Islet precursor cell (in vitro differentiated cells): ENCODE measurements at regions not wholly inside any gene's neighbourhood (a gene's known extent, or its start where the extent isn't known, plus 50 kb on each side); places are given as distances from the start of the nearest gene placed in this dataset.

ENCODE experiments used
- DNase-seq: peaks from one replicate; pipeline ENCODE4 v3.0.0-alpha.2; 2018

- DNase-seq, result no peak
These were observed 163.4 kb upstream of the OGFRL1 start for GRCh38 chr6:71125216-71125615.

GRCh38 chr6:71126506-71126905 is 162.1 kb upstream of the OGFRL1 start:
- DNase-seq, result no peak

GRCh38 chr6:71127374-71127773 is 161.2 kb upstream of the OGFRL1 start:
- peak; percentile 60 for DNase-seq

GRCh38 chr6:71130277-71130676 is 158.3 kb upstream of the OGFRL1 start:
- no peak for DNase-seq

DNA sequence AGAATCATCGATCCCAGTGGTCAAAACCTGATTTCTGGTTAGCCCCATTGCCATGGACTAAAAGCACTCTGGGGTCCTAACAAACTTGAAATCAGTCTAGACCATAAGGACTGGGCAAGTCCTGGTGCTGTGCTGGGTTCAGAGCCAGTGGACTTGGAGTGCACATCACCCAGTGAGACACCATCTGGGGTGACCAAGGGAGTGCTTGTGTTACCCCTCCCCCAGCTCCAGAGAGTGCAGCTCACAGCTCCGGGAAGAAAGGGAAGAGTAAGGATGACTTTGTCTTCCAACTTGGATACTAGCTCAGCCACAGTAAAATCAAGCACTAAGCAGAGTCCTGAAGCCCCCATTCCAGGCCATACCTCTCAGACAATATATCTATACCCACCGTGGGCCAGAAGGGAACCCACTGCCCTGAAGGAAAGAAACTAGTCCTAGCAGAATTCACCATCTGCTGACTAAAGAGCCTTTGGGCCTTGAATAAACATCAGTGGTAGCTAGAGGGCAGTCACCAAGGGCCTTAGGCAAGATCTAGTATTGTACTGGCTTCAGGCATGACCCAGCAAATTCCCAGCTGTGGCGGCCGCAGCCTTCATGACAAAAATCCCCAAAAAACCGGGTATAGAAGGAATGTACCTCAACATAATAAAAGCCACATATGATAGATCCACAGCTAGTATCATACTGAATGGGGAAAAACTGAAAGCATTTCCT is 153.5 kb upstream of the OGFRL1 start:
- no peak for DNase-seq

- DNase-seq, result no peak
These were observed 150.6 kb upstream of the OGFRL1 start for GRCh38 chr6:71137973-71138372.

GRCh38 chr6:71138376-71138775 is 150.2 kb upstream of the OGFRL1 start:
- DNase-seq, result no peak

DNA sequence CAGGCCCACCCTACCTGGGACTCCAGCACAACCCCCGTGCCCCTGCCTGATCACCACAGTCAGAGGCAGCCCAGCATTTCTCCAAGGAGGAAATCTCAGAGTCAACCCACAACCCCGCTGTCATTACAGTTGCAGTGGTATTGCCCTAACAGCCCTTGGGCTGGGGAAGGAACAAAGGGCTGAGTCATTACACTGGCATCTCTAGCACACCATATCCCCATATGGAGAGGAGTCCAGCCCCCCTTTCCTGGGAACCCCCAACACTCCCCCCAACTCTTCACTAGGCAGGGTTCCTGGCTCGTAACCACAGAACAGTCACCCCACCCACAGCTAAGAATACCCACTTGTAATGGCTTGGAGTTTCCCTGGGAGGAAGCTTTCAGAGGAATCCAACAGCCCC is 149.4 kb upstream of the OGFRL1 start:
- peak; percentile 65 for DNase-seq

GRCh38 chr6:71153755-71154325 is 134.8 kb upstream of the OGFRL1 start:
- no peak for DNase-seq

DNA sequence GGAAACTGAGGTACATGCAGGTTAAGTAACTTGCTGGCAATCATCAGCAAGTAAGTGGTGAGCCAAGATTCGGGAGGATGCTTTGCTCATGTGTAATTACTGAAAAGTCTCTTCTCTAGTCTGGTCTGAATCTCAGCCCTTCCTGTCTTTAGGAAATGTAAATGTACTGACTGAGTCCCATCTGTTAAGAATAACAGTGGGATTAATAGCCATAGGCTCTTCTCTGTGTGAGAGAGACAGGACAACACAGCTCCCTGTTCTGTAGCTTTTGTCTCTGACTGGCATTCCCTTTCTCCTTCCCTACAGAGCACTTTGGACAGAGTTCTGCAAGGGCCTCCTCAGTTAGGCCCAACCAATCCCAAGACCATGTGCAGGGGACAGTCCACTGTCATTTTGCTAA is 131.3 kb upstream of the OGFRL1 start:
- no peak for DNase-seq

DNA sequence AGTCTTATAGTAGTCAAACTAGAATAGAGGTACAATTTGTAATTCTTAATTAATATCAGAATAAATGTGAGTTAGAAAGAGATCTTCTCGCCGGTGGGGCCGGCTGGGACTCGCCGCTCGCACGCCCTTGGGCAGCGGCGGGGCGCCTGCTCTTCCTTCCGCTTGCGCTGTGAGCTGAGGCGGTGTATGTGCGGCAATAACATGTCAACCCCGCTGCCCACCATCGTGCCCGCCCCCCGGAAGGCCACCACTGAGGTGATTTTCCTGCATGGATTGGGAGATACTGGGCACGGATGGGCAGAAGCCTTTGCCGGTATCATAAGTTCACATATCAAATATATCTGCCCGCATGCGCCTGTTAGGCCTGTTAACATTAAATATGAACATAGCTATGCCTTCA is 123.7 kb upstream of the OGFRL1 start:
- no peak for DNase-seq

- DNase-seq, result no peak
These were observed 120.3 kb upstream of the OGFRL1 start for GRCh38 chr6:71168233-71168765.

- no peak for DNase-seq
These were observed 117.0 kb upstream of the OGFRL1 start for GRCh38 chr6:71171497-71172070.

GRCh38 chr6:71179249-71179885 is 109.2 kb upstream of the OGFRL1 start:
- DNase-seq, result no peak

- DNase-seq, result peak; percentile 91
These were observed 107.0 kb upstream of the OGFRL1 start for GRCh38 chr6:71181565-71181964.

DNA sequence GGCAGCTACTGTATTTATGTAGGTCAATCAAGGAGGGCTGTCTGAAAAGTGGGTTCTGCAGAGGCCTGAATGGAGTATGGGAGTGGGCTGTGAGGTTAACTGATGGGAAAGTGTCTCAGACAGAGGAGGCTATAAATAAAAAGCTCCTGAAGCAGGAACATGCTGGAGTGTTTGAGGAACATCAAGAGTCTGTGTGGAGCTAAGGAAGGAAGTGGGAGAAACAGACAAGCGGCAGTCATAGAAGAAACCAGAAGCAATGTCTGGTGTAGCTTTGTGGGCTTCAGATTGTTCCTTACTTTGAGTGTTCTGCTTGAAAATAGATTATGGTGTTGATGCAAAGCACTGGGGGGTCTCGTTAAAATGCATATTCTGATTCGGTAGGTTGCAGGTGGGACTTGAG is 101.5 kb upstream of the OGFRL1 start:
- DNase-seq, result no peak

GRCh38 chr6:71190809-71191208 is 97.8 kb upstream of the OGFRL1 start:
- DNase-seq, result no peak

DNA sequence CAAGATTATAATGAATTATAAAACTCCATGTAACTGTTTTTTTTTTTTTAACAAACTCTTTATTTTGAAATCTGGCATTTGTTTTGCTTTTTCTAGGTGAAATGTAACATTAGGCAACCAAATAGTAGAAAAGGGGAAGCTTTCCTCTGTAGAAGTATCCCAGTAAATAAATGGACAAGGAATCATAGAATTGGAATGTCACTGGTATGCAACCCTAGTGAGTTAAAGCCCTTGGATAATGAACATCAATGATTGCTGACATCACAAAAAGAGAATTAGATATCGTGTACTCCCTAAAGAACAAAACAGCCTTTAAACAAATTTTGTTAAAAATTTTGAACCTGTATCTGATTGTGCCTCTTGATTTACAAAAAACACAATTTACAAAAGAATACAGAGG is 93.9 kb upstream of the OGFRL1 start:
- DNase-seq, result no peak

- DNase-seq, result no peak
These were observed 91.3 kb upstream of the OGFRL1 start for GRCh38 chr6:71197267-71197666.

DNA sequence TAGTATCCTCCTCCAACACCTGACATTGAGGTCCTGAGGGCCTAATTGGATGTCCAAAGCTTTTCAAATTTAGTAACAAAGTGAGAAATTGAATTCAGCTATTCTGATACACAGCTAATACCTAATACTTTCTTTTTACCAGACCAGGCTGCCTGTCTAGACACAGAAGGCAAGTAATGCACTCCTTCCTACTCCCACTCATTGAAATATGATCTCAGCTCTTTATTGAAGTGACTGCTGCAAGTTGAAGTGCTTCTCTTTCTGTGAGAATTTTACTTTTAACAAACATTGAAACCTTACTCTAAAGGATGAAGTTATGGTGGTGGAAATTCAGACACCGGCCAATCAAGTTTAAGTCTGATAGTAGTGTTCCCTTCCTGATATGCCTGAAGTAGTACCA is 90.8 kb upstream of the OGFRL1 start:
- DNase-seq, result no peak

- no peak for DNase-seq
These were observed 89.7 kb upstream of the OGFRL1 start for GRCh38 chr6:71198908-71199307.

GRCh38 chr6:71199736-71200135 is 88.9 kb upstream of the OGFRL1 start:
- DNase-seq, result no peak

GRCh38 chr6:71203206-71203605 is 85.4 kb upstream of the OGFRL1 start:
- DNase-seq, result no peak

DNA sequence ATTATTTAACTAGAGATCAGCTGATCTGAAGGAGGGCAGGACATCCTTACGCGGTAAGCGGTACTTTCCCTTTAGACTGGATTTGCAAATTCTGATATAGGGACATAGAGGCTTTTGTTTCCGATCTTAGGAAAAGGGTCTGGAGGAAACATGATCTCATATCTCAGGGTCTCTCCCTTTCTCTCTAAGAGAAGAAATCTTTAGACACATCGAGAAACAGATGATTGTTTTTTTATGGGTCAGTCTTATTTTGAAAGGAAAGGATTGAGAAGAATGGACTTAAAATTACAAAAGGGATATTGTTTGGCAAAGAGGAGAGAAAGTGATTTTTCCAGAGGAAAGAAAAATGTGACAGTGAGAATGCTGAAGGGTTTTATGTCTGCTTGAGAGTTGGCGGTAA is 83.9 kb upstream of the OGFRL1 start:
- DNase-seq, result no peak
